GM12891 (cell line): ENCODE measurements at regions not wholly inside any gene's neighbourhood (a gene's known extent, or its start where the extent isn't known, plus 50 kb on each side); places are given as distances from the start of the nearest gene placed in this dataset.

Experiments
- PAX5 ChIP-seq: IDR thresholded peaks from 2 replicates; pipeline ENCODE4 v1.6.1; 2011; ENCODE audit warnings: low read length, moderate library complexity, mild to moderate bottlenecking; ENCODE audit not compliant: insufficient read depth, severe bottlenecking
- POLR2A ChIP-seq: IDR thresholded peaks from 2 replicates; pipeline ENCODE4 v1.6.1; 2011; ENCODE audit warnings: low read depth, low read length, control low read depth
- TAF1 ChIP-seq: IDR thresholded peaks from 2 replicates; pipeline ENCODE4 v1.6.1; 2011; ENCODE audit warnings: low read depth, low read length, control low read depth

DNA sequence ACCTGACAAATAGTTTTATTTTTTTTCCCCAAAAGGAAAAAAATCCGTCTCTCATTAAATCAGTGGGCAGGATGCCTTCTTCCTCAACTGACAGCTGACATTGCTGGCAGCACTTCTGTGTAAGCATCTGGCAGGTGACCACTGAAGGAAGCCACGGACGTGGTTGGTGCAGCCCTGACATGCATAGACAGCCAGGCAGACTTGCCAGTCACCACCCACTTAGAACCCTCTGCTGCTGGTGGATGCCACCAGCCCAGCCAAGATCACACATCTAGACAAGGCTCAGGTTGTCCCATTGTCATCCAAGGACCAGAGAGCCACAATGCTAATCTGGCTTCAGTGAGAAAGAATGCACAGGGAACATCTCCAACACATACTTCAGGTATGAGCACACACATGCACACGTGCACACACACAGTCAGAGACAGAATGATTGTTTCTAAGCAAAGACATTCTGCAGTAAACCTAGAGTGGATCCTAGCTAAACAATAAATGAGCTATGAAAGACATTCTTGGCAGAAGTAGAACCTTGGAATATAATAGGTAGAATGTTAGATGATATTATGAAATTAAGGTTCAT is 49.8 kb upstream of the BMAL1 start:
- TF ChIP-seq PAX5 (no peak), POLR2A (no peak), TAF1 (no peak)
